ENCODE measurements at regions not wholly inside any gene's neighbourhood (a gene's known extent, or its start where the extent isn't known, plus 50 kb on each side); places are given as distances from the start of the nearest gene placed in this dataset.
"Not testable (repeated sequence)": the region's sequence is repeated elsewhere in the genome, so short reads cannot be mapped to it uniquely, and the experiment has no call there.

DNA sequence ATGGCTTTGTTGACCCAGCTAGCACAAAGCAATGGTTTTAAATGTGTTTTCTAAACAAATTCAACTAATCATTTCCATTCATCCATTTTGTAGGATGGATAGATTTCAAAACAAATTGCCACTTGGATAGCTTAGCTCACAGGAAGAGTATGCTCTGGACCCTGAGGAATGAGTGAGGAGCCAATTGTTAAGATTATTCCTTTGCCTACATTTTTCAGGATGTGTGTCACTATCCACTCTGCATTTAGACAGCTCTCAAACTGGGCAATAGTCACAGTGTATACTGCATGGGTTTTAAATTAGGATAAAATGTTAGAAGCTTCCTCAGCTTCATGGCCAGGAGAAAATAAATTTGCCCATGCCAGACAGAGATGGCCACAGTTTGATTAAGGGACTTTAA, 605.6 kb upstream of the TEX47 start:
- DNase-seq (ENCODE audit: low read depth in 2 of 3, low spot score in 1 of 3) = no peak

DNA sequence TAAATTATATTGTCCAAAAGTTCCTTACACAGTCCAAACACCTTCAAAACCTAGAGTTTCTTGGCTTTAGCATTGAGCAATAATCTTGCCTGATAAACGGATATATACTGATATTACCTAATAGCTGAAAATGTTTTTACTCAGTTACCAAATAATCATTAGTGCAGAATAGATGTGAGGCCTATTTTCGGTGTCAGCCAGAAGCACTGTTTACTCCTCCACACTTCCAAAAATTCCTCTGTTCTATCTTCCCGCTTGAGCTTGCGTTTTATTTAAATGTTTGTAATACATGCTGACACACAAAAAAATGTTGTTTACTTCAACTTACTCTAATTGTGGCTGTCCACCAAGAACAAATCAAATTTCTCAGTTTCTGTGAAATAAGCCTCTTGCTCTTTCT, 606.2 kb upstream of the TEX47 start:
- no peak for DNase-seq (ENCODE audit: low read depth in 2 of 3, low spot score in 1 of 3)

DNA sequence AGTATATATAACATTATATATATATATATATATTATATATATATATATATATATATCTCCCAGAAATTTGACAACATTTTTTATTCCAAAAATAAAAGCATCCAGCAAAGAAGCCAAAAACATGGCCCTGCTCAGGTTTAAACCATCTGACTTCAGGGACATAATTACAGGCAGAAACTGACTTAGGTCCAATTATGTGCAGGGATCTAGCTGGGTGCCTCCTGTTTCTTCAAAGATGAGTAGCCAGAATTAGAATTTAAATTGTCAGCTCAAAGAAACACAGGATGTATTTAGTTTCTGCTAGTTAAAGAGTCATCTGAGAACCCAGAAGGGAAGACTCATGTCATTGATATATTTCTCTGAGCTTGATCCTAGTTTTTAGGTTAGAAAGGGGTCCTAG, 656.4 kb upstream of the TEX47 start:
- DNase-seq (ENCODE audit: low read depth in 2 of 3, low spot score in 1 of 3) = no peak

DNA sequence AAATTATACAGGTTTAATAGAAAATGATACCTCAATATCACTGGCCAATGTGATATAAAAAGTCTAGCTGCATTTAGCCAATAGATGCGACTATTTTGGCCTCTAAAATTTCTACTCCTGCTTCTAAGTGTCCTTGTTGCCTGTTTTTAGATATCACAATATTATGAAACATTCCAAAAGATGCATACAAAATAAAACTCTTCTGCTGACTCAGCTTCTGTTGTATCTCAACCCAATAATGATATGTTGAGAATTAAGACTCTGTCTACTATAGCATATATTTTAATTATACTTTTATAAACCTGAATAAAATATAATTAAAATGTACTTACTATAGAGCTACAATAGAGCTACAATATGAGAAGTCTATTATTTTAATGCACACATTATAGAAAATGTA, 661.0 kb upstream of the TEX47 start:
- DNase-seq (ENCODE audit: low read depth in 2 of 3, low spot score in 1 of 3) = no peak

DNA sequence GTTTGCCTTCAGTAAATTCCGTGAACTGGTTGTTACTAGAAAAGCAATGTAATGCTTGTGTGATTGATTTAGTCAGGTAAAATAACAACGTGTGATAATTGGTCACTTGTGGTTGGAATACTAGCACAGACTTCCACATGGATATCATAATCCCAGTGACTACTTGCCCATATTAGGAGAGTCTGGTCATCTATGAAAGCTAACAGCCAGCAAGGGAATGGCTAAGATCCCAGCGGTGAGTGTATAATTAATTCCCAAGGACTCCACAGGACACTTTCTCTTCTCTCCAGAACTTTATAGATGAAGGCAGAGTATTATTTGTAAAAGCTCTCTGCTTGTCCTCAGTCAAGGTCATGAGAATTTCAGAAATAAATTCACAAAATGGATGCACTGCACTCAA, 662.6 kb upstream of the TEX47 start:
- no peak for DNase-seq (ENCODE audit: low read depth in 2 of 3, low spot score in 1 of 3)

DNA sequence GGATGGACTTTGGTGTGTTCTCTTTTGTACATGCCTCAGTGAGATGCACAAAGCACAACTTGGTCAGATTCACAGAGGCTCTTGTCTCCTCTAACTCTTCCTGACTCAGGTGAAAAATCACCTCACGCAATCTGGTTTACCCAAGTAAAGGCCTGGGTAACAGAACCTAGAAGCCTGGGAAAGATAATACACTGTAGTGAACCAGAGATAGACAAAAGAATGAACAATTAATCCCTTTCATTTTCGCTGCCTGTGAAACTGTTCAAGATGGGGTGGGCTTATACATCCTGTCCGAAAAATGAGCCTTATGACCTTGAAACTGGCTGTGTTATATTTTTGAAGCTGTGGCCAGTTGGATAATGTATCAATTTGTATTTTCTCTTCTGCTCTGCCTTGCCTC, 678.9 kb upstream of the TEX47 start:
- DNase-seq (ENCODE audit: low read depth in 2 of 3, low spot score in 1 of 3) = no peak

DNA sequence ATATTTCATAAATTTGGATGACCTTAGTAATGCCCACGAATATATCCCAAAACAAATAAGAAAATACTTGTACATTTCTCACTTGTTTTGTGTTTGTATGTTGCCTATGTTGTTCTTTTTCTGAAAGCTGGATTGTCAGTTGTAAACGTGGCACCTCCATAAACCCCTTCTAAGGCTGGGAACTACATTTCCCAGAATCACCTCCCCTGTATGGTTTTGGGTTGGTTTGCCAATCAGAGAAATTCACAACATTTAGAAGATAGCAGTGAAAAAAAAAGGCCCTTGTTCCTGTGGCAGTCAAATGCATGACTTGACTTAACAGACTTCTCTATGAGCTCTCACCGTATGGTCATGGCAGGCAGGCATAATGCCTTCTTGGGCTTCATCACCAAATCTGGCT, 676.3 kb upstream of the STEAP1 start:
- DNase-seq (ENCODE audit: low read depth in 2 of 3, low spot score in 1 of 3) = no peak

DNA sequence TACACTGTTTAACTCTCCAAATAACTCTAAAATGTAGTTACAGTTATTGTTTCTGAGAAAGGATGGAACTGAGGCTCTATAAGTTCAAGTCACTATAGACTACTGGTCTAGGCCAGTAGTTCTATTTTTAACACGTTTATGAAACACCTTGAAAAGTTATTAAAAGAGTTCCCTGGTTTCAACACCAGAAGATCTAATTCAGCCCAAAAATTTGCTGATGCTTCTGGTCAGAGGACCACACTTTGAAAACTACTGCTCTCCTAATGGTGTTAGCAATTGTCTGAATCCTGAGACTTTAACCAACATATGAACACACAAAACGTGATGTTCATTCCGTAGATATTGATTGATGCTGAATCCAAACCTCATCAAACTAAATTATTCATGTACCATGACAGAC, 658.6 kb upstream of the STEAP1 start:
- no peak for DNase-seq (ENCODE audit: low read depth in 2 of 3, low spot score in 1 of 3)

DNA sequence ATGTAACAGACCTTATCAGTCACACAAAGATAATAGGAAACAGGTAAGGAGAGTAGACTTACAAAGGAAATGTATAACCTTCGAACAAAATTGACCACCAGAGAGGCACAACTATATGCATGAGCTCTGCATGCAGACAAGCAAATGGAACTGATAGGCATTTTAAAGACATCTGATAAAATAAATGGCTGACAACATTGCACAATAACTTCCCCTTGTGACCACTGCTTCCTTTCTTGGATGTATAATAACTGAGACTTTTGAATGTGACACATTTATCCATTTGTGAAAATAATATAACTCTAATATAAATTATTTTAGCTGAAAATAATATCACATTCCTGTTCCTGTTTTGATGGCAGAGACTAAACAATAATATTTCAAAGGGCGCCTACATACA, 654.2 kb upstream of the STEAP1 start:
- DNase-seq (ENCODE audit: low read depth in 2 of 3, low spot score in 1 of 3) = no peak

DNA sequence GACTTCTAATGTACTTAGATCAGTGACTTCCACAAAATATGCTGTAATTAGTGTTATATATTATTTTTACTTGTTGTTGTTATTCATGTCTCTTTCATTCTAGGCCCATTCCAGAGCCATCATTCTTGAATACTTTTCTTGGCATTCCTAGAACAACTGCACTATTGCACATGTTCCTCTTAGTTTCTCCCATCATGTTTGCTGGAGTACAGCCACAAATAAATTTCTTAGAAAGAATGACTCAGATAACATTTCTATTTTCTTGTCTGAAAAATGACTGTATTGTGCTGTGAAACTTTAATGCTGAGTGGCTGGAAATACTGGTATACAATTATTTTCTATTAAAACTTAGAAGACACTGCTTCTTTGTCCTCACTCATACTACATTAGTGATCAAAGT, 651.0 kb upstream of the STEAP1 start:
- DNase-seq (ENCODE audit: low read depth in 2 of 3, low spot score in 1 of 3) = no peak

DNA sequence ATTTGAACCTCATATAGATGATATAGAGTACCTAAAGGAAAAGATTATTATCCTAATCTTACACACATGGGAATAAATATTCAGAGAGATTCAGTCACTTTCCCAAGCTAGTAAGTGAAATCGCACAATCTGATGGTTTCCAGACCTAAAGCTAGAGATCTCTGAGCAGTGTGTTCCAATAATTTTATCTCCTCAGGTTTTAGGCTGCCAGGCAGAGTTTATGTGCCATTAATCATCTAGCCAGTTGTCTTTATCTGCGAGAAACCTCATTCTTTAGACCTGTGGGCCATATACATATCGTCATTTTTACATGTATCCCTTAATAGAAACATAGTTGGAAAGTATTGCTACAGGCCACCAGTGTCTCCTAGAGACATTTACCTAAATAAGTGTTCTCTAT, 647.2 kb upstream of the STEAP1 start:
- no peak for DNase-seq (ENCODE audit: low read depth in 2 of 3, low spot score in 1 of 3)

DNA sequence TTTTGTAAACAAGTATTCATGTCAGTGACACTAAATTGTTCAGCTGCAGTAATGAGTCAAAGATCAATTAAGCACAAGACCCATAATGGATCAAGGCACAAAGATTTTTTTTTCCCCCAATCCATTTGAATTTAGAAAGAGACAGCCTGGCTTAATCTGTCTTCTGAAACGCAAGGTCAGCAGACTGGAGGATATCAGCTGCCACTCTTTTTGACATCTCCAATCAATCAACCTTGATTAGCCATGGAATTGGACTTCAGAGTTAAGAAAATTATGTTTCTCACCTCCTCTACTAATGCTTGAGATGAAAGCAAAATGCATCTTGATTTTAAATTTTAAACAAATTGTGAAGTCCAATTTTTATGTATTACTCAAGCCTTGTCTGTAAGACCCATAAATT, 642.4 kb upstream of the STEAP1 start:
- no peak for DNase-seq (ENCODE audit: low read depth in 2 of 3, low spot score in 1 of 3)

DNA sequence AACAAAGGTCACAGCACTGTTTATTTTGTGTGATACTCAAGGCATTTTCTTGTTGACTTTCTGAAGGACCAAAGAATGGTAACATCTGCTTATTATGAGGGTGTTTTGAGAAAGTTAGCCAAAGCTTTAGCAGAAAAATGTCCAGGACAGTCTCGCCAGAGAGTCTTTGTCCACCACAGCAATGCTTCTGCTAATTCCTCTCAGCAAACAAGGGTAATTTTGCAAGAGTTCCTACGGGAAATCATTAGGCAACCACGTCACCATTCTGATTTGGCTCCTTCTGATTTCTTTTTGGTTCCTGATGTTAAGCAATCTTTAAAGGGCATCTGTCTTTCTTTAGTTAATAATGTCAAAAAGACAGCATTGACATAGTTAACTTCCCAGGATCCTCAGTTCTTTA, 639.3 kb upstream of the STEAP1 start:
- no peak for DNase-seq (ENCODE audit: low read depth in 2 of 3, low spot score in 1 of 3)

DNA sequence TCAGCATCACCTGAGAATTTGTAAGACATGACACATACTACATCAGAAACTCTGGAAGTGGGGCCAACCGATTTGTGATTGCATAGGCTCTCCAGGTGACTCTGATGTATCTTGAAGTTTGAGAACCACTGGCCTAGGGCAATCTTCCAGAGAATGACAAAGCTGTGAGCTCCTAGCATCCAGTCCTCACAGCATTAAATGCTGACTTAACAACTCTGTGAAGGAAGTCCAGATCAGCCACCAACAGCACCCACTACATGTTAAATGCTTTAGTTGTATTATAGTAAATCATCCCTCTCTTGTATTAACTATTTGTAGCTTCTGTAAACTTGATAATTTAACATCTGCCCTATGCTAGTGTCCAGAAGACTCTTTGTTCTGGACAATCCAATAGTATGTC, 636.5 kb upstream of the STEAP1 start:
- no peak for DNase-seq (ENCODE audit: low read depth in 2 of 3, low spot score in 1 of 3)

DNA sequence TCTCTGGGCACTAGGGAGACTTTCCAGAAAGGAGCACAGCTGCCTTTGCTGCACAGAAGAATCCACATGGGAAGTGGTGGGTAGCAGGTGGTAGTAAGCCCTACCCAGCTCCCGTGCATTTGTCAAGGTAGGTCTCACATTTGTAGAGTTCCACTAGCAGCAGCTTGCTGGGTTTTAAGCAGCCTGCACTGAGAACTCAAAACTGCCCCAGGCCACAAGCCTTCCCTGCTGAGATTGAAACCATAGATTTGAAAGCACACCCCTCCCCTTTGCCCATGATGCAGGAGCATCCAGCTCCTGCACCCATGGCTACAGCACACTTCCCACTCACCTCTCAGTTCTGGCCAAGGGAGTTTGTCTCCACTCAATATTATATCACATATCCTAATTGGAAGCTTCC, 604.5 kb upstream of the STEAP1 start:
- DNase-seq (ENCODE audit: low read depth in 2 of 3, low spot score in 1 of 3) = no peak

DNA sequence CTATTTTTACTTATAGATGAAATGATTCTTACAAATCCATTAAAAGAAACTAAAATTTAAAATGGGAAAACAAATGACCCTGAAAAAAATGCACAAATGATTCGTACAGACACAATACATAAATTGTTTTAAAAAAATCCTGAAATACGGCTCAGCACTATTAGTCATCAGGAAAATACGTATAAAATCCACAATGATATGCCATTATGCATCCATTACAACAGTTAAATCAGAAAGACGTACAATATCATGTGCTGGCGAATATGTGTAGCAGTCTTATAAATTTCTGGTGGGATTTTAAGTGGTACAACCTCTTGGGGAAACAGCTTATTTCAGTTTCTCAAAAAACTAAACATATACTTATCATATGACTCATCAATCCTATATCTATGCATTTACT, 600.1 kb upstream of the STEAP1 start:
- no peak for DNase-seq (ENCODE audit: low read depth in 2 of 3, low spot score in 1 of 3)

DNA sequence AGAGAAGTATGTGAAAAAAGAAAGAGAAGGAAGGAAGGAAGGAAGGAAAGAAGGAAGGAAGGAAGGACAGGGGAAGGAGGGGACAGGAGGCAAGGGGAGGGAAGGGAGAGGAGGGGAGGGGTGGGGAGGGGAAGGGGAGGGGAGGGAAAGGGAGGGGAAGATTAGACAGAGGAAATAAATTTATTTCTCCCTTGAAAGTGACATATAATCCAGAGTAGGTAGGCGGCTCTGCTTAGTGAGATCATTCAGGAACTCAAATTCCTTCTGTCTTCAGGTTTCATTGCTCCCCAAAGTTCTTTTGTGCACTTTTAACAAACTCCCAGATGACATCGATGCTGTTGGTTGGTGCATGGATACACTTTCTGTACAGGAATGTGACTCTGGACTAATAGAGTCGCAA, 594.7 kb upstream of the STEAP1 start:
- DNase-seq (ENCODE audit: low read depth in 2 of 3, low spot score in 1 of 3) = no peak

DNA sequence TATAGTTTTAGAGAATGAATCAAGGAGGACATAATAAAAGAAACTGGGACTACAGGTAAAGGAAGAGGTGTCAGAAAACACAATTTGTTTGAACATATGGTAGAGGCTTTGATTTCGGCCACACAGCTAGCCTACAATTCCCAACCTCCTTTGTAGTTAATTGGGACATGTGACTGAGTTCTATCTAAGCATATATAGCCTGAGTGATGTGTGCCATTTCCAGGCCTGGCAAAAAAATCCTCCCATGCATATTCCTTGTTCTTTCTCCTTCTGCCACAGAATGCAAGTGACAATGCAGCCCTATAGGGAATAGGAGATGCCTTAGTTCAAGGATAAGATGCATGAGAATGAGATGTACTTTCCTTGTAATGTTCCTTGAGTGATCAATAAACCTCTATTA, 590.7 kb upstream of the STEAP1 start:
- DNase-seq (ENCODE audit: low read depth in 2 of 3, low spot score in 1 of 3) = no peak

DNA sequence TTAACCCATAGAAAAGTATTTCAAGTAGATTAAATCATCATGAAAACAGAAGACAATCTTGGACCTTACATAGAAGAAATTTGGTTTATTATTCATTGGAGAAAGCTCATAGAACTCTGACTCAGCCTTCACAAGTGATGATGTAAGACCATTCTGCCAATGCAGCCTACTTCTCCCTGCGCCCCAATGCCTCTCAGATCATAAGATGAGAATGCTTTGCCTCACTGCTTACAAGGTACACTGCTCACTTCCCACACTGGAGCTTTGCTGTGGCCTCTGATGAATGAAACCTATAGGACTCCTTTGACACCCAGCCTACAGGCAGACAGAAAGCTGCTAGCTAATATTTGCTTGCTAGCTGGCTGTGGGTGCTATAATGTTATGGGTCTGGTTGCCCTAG, 569.4 kb upstream of the STEAP1 start:
- DNase-seq (ENCODE audit: low read depth in 2 of 3, low spot score in 1 of 3) = no peak

DNA sequence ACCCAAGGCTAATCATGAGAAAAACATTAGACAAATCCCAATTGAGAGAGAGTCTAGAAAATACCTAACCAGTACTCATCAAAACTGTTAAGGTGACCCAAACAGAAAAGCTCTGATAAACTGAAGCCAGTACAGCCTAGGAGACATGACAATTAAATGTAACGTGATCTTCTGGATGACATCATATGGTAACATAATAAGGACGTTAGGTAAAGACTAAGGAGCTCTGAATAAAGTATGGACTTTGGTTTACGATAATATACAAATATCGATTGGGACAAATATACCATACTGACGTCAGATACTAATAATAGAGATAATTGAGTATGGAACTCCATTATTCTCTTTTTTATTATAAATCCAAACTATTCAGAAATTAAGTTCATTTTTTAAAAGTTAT, 561.1 kb upstream of the STEAP1 start:
- DNase-seq (ENCODE audit: low read depth in 2 of 3, low spot score in 1 of 3) = no peak

DNA sequence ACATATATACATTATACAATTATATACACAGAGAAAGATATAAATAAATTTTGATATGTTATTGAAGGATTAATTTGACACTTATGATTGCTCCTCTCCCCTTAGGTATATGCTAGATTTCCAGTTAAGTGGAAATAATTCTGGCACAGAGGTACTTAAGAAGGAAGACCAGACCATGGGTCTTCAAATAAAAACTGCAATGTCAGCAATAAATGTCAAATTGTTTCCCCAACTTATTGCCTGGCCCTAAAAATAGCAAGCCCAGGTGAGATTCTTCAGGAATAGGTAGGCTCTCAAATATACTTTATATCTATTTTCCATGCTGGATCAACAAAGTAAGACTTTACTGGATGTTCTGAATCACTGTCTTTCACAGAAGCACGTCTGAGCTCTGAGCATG, 551.3 kb upstream of the STEAP1 start:
- no peak for DNase-seq (ENCODE audit: low read depth in 2 of 3, low spot score in 1 of 3)

DNA sequence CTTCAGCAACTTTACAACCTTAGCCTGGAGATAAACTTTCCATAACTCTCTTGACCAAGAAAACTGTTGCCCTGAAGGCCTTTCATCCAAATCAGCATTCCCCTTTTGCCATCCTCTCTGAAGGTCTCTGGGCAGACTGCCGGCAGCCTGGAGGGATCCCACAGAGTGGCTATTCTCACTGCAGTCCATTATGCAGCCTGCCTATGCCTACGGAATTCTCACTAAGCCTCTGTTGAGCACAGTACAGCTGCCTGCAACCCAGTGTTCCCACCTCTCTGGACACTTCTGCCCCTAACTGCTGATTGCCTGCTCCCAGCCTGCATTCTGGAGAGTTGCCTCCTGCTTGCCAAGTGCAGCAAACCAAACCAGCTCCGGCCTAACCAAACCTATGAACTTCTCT, 548.9 kb upstream of the STEAP1 start:
- no peak for DNase-seq (ENCODE audit: low read depth in 2 of 3, low spot score in 1 of 3)

DNA sequence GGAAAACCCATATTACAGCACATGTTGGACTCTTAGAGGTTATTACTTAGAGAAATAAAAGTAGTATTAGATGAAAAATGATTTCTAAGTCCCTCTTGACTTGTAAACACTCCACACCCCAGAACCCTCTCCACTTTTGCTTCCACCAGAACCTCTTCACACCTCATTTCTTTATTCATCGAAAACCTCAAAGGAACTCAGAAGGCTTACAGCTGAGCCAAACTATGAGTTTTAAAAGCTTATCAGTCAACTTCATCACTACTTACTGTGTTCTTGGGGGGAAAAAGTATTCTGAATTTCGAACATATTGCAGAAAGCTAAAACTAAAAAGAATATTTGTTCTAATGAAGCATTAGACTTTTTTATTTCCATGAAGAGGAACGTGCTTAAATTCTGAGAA, 547.8 kb upstream of the STEAP1 start:
- no peak for DNase-seq (ENCODE audit: low read depth in 2 of 3, low spot score in 1 of 3)

DNA sequence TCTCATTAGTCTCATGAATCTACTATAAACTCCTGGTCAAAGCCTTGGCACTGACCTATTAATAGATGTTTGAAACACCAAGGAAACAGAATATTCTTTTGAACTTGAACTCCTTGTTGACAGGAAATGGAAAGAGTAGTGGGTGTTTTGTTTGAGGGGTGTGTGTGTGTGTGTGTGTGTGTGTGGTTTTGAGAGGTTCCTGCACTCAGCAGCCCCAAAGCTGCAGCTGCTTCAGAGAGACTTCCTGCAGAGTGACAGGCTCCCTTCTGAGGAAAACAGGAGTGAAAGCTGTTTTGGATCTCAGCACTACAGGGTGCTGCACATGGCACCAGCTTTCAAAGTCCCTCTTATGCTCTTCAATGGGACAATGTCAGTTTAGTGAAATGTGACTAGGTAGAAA, 546.5 kb upstream of the STEAP1 start:
- DNase-seq (ENCODE audit: low read depth in 2 of 3, low spot score in 1 of 3) = no peak

DNA sequence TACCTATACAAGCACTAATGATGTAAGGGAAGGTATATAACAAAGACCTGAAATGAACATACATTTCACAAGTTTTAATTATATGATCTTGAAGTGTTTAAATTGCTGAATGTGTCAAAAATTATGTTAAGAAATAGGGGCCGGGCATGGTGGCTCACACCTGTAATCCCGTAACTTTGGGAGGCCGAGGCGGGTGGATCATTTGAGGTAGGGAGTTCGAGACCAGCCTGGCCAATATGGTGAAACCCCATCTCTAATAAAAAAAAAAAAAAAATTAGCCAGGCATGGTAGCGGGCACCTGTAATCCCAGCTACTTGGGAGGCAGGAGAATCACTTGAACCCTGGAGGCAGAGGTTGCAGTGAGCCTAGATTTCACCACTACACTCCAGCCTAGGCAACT, 537.4 kb upstream of the STEAP1 start:
- not testable (repeated sequence) for DNase-seq (ENCODE audit: low read depth in 2 of 3, low spot score in 1 of 3)
